GM18499 (cell line): ENCODE measurements at regions not wholly inside any gene's neighbourhood (a gene's known extent, or its start where the extent isn't known, plus 50 kb on each side); places are given as distances from the start of the nearest gene placed in this dataset.

Experiments
- ATAC-seq: cut with Tn5 transposase; IDR thresholded peaks from one replicate; pipeline ENCODE4 v1.9.1; 2021; ENCODE audit warnings: moderate number of reproducible peaks; ENCODE audit not compliant: insufficient read depth, unreplicated experiment

- ATAC-seq, result no peak
These were observed 503.8 kb upstream of the PLXNA2 start for GRCh38 chr1:208747979-208748378.

- ATAC-seq, result no peak
These were observed 504.4 kb upstream of the PLXNA2 start for GRCh38 chr1:208748387-208749165.

- no peak for ATAC-seq
These were observed 512.3 kb upstream of the PLXNA2 start for GRCh38 chr1:208756339-208756981.

GRCh38 chr1:208757846-208758245 lies 513.7 kb upstream of the PLXNA2 start:
- no peak for ATAC-seq

GRCh38 chr1:208759255-208759654 lies 515.1 kb upstream of the PLXNA2 start:
- ATAC-seq, result no peak

- ATAC-seq, result no peak
These were observed 519.8 kb upstream of the PLXNA2 start for GRCh38 chr1:208763971-208764370.

- no peak for ATAC-seq
These were observed 522.6 kb upstream of the PLXNA2 start for GRCh38 chr1:208766832-208767231.

- no peak for ATAC-seq
These were observed 523.6 kb upstream of the PLXNA2 start for GRCh38 chr1:208767816-208768215.

- no peak for ATAC-seq
These were observed 528.7 kb upstream of the PLXNA2 start for GRCh38 chr1:208772891-208773290.

- no peak for ATAC-seq
These were observed 531.7 kb upstream of the PLXNA2 start for GRCh38 chr1:208775841-208776240.

GRCh38 chr1:208778417-208778816 lies 534.2 kb upstream of the PLXNA2 start:
- ATAC-seq, result no peak

GRCh38 chr1:208781391-208782045 lies 537.3 kb upstream of the PLXNA2 start:
- no peak for ATAC-seq

GRCh38 chr1:208782186-208782585 lies 538.0 kb upstream of the PLXNA2 start:
- ATAC-seq, result no peak

GRCh38 chr1:208785629-208786028 lies 541.4 kb upstream of the PLXNA2 start:
- ATAC-seq, result no peak

GRCh38 chr1:208787219-208787618 lies 543.0 kb upstream of the PLXNA2 start:
- no peak for ATAC-seq

GRCh38 chr1:208788013-208788540 lies 543.9 kb upstream of the PLXNA2 start:
- no peak for ATAC-seq

GRCh38 chr1:208791456-208791855 lies 547.3 kb upstream of the PLXNA2 start:
- ATAC-seq, result no peak

GRCh38 chr1:208793861-208794345 lies 549.7 kb upstream of the PLXNA2 start:
- no peak for ATAC-seq

- ATAC-seq, result no peak
These were observed 555.0 kb upstream of the PLXNA2 start for GRCh38 chr1:208799186-208799585.

GRCh38 chr1:208803011-208803811 lies 559.0 kb upstream of the PLXNA2 start:
- no peak for ATAC-seq
